OCI-LY1 (cell line): ENCODE measurements at regions not wholly inside any gene's neighbourhood (a gene's known extent, or its start where the extent isn't known, plus 50 kb on each side); places are given as distances from the start of the nearest gene placed in this dataset.

Experiments used
- EZH2 ChIP-seq: fragments of 200-600 bp; sonication (generic), shearing (Covaris generic); IDR thresholded peaks from 2 replicates; pipeline ENCODE4 v1.8.0; 2017; ENCODE audit warnings: borderline replicate concordance, mixed run types, mild to moderate bottlenecking, antibody characterized with exemption, low read length, moderate library complexity, mixed read lengths
- TF ChIP-seq, protein P1 (sequence below): fragments of 200-600 bp; sonication (generic), shearing (Covaris generic); IDR thresholded peaks from 2 replicates; pipeline ENCODE4 v1.5.1; 2017; ENCODE audit warnings: mild to moderate bottlenecking, antibody characterized with exemption, low read length, moderate library complexity, mixed read lengths

DNA sequence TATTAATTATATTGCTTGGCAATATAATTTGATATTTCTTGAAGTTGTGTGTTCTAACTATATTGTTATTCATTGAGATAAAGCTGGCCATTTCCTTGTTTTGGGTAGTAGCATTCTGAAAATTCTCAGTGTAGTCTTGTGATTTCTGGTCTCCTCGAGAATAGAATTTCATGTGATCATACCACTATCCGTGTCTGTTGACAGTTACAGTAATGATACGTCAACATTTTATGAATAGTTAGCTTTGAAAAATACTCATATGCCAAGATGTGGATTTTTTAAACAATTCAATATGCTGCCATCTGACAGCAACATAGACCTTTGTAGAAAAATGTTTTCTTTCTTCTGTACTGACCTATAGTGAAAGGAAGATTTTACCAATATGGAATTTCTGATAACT is 723.7 kb upstream of the SLC35B3 start:
- TF ChIP-seq, protein P1, sequence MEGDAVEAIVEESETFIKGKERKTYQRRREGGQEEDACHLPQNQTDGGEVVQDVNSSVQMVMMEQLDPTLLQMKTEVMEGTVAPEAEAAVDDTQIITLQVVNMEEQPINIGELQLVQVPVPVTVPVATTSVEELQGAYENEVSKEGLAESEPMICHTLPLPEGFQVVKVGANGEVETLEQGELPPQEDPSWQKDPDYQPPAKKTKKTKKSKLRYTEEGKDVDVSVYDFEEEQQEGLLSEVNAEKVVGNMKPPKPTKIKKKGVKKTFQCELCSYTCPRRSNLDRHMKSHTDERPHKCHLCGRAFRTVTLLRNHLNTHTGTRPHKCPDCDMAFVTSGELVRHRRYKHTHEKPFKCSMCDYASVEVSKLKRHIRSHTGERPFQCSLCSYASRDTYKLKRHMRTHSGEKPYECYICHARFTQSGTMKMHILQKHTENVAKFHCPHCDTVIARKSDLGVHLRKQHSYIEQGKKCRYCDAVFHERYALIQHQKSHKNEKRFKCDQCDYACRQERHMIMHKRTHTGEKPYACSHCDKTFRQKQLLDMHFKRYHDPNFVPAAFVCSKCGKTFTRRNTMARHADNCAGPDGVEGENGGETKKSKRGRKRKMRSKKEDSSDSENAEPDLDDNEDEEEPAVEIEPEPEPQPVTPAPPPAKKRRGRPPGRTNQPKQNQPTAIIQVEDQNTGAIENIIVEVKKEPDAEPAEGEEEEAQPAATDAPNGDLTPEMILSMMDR: no peak
- no peak for TF ChIP-seq EZH2
